Stimulated activated CD8-positive, alpha-beta memory T cell treated with anti-CD3 and anti-CD28 coated beads, Interleukin-7, amount 100 ng/mL, for 24 hours (primary cell): ENCODE measurements at regions not wholly inside any gene's neighbourhood (a gene's known extent, or its start where the extent isn't known, plus 50 kb on each side); places are given as distances from the start of the nearest gene placed in this dataset.

Source experiments
- DNase-seq: peaks from one replicate; pipeline ENCODE4 v3.0.0-alpha.2; 2020; ENCODE audit warnings: low read depth

DNA sequence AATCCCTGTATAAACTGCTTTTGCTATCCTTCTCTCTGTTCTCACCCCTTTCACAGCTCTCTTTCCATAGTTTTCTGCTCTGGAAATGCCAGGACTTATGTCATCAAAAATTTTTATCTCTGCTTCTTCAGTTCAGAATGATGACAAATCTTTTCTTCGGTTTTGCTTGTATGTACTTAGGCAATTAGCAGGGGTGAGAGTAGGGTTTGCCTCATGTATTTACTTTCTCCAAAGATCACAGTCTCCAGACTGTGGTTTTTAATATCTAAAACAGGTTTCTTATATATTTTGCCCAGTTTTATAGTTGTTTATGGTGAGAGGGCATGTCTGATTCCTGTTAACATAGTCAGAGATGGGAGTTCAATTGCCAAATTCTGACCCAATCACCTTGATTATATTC is 235.4 kb upstream of the LYPLAL1 start:
- DNase-seq: no peak

DNA sequence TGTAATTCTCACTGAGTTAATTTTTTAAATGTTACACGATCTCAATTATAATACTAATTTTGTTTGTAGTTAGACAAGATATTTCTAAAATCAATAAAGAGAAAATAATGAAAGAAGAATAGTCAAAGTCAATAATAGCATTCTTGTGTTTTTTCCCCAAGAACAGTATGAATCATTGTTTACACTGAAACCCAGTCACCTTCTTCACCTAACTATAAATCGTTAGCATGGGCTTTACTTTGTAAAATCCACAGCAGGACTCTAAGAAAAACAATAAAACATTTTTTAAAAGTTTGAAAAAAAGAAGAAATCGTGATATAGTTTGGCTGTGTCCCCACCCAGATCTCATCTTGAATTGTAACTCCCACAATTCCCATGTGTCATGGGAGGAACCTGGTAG is 234.6 kb upstream of the LYPLAL1 start:
- no peak for DNase-seq

DNA sequence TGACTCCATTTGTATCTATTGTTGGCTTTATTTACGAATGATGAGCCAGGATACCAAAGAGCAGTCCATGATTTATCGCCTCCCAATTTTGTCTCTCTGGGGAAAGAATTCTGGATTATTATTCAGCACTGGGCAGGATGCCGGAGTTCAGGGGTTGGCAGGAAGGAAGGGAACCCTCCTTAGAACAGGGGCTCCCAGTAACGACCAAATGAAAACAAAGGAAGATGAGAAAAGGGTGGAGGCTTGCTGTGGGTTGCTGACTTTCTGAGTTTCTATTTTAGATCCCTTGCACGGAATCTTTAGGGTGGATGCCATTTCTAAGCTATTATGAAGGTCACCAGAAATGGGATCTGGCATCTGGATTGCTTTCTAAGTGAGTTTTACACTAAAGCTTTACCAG is 231.2 kb upstream of the LYPLAL1 start:
- no peak for DNase-seq

DNA sequence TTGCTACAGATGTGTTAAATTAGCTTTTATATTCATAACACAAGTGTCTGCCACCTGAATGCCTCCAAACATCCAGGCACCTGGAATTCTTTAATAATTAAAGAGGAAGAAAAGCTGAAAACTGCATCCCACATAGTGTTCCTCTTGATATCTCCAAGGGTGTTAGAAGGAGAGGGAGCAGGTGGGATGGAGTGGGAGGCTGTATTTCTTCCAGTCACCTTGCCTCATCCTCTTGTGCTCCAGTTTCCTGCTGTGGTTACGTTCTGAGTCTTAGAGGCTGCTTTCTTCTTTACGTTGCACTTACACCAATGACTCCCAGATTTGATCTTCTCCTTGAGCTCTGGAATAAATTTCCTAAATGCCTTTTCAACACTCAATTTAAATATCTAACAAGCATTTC is 230.3 kb upstream of the LYPLAL1 start:
- DNase-seq: no peak

DNA sequence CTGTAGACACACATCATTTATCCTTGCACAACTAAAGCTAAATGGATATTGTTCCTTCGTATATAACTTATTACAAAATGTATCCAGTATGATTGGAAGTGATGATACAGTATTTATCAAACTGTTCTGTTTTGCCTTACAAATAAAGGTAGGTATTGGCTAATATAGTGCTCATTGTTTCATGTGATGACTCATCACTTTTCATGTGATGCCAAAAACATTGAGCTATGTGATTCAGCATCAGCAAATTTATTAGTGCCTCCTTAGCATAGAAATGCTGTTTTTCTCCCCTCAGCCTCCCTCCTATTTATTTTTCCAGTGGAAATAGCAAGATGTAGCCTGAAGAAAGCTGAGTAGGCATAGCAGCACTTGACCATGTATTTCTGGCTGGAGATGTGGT is 228.6 kb upstream of the LYPLAL1 start:
- no peak for DNase-seq

DNA sequence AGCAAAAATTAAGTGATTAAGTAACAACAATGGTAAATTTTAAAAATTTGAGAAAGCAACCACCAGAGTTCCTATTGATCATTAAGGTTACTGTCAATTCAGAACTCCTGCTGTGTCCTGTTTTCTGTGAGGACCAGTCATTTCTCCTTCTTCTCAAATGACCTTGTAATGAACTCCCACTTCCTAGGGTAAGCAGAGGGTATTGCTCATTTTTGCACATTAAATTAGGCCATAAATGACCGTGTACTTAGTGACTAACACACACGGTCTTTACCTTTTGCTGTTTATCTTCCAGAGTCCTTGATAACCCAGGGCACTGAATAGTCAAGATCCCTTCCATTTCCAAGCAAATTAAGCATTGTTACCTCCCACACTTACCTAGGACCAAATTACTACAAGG is 227.5 kb upstream of the LYPLAL1 start:
- DNase-seq: no peak

DNA sequence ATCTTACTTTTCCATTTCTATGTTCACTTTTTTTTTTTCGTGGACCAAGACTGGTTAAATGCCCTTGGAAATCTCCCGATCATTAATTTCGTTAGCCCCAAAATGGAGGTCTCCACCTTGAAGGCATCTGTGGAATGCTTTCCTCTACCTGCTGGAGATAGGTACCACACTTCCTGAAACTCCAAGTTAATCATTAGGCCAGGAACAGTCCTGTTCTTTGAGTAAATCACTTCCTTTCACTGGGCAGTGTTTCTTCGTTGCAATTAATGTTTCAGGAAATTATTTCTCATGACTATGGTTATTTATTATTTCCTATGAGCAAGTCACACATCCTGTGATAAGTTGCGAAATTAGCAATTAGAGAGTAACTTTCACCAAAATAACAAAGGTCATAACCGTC is 225.2 kb upstream of the LYPLAL1 start:
- no peak for DNase-seq

DNA sequence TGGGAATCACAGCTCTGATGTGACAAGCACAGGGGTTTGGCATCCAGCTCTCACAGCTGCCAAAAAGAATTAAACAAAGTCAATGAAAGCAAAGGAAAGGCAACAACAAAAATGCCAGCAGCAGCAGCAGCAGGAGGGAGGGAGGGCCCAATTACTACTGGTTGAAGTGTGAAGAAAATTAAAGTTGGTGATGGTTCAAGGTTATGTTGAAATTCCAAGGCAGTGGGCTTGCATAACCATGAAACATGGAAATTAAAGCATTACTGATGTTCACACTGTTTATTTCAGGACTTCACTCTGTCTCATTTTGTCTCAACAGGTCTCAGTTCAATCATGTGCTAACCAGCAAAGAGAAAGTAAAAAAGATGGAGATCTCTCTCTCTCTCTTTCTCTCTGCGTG is 220.3 kb upstream of the LYPLAL1 start:
- DNase-seq: no peak

DNA sequence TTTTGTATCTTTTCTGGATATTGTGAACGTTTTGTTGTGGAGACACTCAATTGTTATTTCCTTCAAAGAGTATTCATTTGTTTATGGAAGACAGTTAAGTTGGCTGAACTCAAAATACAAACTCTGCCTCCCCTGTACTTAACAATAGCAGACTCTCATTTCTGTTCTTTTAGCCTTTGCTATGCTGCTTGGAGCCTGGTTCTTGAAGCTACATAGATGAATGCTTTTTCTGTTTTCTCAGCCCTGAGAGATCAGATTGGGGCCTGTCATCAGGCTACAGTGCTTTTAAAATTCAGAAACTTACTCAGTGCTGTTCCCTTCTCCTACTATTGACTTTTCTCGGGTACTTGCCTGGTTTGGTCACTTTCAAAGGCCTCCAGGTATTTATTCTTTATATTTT is 215.7 kb upstream of the LYPLAL1 start:
- DNase-seq: no peak

DNA sequence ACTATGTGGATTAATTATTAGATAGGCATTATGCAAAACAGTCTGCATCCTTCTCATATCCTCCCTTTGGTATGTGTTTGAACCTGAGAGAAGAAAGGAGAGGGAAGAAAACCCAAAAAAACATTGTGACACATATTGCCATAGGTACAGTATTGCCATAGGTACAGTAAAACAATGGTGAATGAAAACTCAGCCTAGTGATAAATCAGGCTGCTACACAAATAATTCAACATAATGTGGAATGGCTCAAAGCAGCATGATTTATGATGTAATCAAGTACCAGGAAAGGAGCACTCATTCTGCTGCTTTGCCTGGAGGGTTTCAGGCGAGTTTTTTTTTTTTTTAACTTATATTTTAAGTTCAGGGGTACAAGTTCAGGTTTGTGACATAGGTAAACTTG is 213.9 kb upstream of the LYPLAL1 start:
- DNase-seq: no peak

DNA sequence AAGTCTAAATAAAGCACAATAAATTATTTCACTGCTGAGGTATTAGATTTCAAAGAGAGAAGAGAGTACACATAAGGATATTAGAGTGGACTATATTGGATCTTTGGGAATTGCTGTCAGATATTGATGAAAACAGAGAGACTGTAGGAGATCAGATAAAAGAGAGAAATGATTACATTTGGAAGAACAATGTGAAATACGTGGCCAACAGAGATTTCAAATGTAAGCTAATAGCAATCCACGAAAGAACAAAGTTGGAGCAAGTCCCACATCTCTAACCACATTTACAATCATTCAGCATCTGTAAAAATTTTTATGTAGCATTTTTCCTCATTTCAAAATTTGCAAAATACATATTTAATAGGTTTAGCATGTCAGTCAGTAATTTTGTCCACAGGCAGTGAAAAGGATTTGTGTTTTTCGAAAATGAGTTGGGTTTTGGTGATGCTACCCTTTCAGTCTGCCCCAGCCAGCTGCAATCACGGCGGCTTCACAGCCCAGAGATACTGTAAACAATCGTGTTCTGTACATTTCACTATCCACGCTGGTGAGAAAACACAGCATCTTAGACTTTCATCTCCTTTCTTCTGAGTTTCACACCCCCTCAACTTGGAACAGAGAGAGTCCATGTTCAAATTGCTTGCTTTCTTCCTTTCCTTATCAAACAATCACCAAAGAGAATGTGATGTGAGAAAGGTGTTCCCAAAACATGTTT is 209.1 kb upstream of the LYPLAL1 start:
- no peak for DNase-seq

DNA sequence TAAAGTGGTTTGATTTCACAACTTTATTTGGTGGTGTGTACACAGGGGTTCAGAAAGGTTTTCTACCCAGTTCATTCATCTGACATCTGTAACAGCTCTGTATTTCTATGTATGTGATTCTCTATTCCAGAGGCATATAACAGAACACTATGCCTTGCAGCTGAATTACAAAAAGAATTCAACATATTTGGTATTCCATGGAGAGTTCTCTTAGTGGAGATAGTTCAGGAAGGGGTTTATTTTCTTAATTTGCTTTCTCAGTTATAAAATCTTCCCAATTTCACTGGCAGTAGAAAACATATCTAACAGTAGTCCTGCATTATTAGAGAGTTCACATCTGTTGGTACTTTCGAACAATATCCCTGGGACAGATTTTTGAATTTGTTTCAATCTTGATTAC is 207.9 kb upstream of the LYPLAL1 start:
- DNase-seq: no peak

DNA sequence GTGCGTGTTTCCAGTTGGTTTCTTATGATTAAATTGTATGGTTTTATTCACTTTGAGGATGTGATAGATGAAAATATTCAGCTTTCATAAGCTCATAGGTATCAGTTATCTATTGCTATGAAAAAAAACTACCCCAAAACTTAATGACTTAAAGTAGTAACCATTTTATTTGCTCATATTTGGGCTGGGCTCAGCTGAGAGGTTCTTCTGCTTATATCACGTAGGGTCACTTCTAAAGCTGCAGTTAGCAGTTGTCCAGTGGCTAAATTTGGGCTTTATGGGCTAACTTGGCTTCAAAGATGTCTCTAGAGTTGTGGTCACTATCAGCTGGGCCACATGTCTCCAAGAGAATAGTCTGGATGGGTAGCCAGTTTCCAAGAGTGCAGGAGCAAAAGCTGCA is 206.4 kb upstream of the LYPLAL1 start:
- DNase-seq: no peak

DNA sequence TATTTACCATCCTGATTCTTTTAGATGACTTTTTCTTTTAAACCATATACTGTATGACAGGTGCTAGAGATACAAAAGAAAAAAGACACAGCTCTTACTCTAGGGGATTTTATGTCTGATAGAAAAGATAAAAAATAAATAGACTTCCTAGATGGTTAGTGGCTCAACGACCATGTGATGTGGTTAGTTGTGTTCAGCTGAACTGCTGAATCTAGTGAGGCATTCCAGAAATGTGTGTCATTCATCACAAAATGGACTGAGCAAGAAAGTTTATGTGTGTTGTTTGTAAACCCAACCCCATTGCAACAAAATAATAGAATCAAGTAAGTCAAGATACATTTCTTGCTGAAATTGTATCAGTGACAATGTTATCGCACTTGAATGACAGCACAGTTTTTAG is 205.8 kb upstream of the LYPLAL1 start:
- DNase-seq: no peak

DNA sequence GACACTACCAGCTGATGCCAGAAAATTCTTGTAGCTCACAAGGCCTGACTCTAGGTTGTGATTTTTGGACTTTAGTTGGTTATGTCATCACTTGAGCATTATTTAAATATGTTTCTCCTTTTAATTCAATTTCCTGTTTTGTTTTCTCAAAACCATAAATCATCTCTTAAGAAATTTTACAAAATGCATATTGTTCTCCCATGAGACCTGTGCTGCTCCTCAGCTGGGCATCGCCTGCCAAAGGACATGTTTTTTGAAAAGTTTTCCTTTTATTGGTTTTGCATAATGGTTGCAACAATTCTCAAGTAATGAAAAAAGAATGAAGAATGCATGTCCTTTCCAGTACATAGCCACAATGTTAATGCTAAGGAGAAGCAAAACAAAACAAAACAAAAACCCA is 204.7 kb upstream of the LYPLAL1 start:
- no peak for DNase-seq

DNA sequence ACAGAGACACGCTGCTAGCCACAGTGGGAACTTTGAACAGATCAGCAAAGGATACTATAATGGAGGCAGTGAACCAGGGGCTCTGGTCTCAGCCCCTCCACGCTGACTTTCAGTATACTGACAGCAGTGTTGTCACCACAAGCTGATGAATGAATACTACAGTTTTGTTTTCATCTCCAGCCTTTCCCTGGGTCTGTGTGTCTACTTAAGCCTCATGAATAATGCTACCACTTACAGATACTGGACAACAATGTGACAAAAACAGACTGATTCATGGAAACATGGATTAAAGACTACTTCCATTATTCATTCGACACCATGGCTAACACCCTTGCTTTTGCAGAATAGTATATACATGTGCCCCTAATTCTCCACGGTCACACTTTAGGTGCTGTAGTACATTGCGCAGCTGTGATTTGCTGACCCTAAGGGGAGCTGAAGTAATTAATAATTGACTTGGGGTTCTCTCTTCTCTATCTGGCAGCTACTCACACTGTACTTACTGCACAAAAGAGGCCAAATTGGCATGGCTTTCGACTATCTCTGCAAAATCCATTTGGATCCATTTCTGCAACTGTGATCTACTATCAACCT is 203.2 kb upstream of the LYPLAL1 start:
- DNase-seq: no peak

DNA sequence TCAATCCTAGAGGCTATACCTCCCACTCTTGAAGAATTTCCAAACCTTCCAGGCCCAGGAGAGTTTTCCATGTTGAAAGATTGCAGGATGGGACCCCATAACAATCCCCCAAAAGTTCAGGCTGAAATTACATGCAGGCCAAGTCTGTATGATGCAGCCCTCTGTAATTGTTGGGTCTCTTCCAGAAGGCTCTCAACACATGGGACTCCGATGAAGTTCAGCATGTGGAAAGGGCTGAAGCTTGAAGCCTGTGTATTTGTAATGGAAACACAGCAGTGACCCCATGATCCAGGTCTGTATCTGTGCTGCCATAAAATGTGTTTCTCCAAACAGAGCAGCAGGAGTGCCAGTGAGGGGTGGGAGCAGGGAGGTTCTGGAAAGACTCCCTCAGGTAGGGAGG is 202.5 kb upstream of the LYPLAL1 start:
- DNase-seq: no peak

DNA sequence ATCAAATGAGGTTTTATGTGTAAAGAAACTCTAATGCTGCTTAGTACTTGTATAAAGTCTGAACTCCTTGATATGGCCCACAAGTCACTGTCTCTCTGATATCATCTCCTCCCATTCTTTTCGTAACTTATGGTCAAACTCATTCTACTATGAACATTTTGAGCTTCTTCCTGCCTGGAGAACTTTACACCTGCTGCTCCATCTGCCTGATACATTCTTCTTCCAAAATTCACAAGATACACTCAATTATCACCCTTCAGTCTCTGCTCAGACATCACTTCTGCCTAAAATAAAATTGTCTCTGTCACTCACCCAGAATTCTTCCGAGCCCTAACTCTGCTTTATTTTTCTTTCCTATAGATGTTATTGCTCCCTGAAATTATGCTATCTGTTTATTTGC is 192.8 kb upstream of the LYPLAL1 start:
- no peak for DNase-seq

DNA sequence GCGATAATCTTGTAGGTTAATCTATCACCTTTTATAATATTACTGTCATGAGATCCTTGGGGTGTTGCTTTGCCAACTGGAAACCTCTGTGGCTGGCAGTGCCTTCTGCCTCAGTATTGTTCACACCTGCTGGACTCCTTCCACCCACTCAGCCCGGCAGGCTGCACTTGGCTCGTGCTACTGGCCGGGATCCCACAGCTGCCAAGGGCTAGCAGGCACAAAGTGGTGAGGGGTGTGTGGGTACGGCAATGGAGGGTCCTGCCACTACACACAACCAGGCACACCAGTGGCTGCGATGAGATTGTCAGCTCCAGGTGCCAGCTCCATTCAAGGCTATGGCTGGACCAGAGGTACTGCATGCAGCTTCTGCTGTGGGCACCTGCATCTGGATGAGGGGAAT is 191.2 kb upstream of the LYPLAL1 start:
- no peak for DNase-seq

DNA sequence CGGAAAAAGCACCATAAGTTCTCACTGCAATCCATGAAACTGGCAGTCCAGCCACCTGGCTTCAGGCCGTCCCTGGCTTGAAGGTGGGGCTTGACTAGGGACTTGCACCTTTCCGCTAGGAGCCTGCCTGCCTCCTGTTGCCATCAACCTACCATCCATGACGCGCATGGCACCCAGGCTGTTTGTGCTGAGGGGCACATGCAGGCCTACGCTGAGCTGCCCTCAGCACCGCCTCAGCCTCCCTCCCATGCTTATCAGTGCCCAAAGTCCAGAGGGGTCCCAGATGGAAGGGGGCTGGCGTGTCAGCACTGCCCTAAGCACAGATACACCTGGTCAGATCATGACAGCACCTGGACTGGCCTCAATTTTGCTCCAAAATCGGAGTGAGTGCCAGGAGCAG is 190.2 kb upstream of the LYPLAL1 start:
- no peak for DNase-seq

DNA sequence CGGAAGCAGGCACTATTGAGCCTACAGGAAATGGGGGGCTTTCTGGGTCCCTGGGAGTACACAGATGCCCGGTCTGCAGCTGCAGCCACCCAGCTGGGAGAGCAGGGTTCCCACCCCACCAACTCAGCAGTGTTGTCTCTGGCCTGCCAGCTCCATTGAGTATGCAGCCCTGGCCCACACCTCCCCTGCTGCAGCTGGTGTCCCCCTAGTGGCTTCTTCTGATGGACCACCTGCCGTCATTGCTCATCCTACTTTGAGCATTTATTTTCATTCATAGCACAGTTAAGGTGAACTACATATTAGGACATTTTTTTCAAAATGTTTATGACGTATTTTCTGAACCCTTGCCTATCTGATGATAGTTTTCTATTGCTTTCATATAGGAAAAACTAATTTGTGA is 189.8 kb upstream of the LYPLAL1 start:
- no peak for DNase-seq

DNA sequence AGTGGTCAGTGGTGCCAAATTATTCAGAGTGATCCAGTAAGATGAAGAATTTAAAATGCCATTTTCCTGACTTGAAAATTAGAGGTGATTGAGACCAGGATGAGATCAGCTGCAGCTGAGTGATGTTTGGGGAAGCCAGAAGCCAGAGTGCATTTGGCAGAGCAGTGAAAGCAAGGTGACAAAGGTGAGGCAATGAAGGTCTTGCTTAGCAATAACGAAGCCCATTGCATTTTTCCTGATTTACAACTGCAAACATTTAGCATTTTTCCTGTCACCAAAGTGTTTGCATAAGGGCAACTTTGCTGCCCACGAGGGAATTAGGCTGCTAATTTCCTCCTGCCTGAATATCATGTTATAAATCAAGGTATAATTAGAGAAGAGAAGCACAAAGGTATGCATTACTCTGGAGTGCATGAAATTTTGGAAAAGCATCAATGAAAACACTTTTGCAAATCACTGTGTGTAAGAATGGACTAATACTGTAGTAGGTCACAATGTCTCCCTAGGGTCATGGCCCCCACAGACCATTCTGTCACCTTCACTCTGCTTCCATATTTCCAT is 188.2 kb upstream of the LYPLAL1 start:
- DNase-seq: no peak

DNA sequence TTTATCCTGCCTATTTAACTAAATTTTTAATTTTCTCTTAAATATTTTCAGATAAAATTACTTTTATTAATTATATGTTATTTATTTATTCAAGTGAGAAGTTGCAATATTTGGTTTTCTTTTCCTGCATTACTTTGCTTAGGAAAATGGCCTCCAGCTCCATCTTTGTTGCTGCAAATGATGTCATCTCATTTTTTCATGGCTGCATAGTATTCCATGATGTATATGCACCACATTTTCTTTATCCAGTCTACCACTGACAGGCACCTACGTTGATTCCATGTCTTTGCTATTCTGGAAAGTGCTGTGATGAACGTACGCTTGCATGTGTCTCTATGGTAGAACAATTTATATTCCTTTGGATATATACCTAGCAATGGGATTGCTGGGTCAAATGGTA is 186.9 kb upstream of the LYPLAL1 start:
- no peak for DNase-seq

DNA sequence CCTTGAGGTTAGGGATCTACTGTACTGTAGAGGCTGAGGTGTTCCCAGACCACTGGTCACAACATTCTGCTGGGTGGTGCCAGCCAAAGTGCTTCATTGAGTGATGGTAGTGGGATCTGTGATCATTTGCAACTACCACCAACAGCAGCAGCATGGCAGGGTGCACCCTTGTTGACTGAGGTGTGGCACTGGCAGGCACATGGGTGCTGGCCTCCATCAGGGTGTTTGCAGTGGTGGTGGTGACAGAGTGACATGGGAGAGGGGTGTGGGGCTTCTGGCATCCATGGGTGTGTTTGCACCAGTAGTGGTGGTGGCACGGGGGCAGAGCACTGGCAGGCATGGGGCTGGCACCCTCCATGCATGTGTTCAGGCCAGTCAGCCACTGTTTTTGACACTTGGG is 183.7 kb upstream of the LYPLAL1 start:
- DNase-seq: no peak
